OCI-LY7 (cell line): ENCODE measurements at regions not wholly inside any gene's neighbourhood (a gene's known extent, or its start where the extent isn't known, plus 50 kb on each side); places are given as distances from the start of the nearest gene placed in this dataset.

Experiments
- BruUV-seq: library from RNA; stranded (reverse); fragments of 400-500 nt; replicated peaks from 2 replicates; lab custom pipeline; 2021; lab: Mats Ljungman, UMichigan
- CTCF ChIA-PET: fragments of 300-600 bp; sonication (Branson Sonifier 250); formaldehyde crosslinking; loops from one replicate; lab custom pipeline; 2022; ENCODE audit warnings: antibody characterized with exemption; ENCODE audit not compliant: unreplicated experiment; lab: Charles Lee
- POLR2A ChIA-PET: fragments of 300-600 bp; sonication (Branson Sonifier 250); formaldehyde crosslinking; loops from one replicate; lab custom pipeline; 2022; ENCODE audit warnings: antibody characterized with exemption; lab: Charles Lee
- DNase-seq: peaks from one replicate; pipeline ENCODE4 v3.0.0-alpha.2; 2015; ENCODE audit warnings: low spot score
- H2AFZ ChIP-seq: fragments of 200-600 bp; sonication (generic), shearing (Covaris generic); 2 replicates; pipeline ENCODE4 v1.6.1; 2014; ENCODE audit warnings: mild to moderate bottlenecking, antibody characterized with exemption, low read length, moderate library complexity
- H3K27ac ChIP-seq: fragments of 200-600 bp; sonication (generic); 2 replicates; pipeline ENCODE4 v1.5.1; 2014; ENCODE audit warnings: mixed run types, low read depth, mild to moderate bottlenecking, moderate library complexity, low read length, inconsistent platforms; ENCODE audit not compliant: poor library complexity, severe bottlenecking
- H3K36me3 ChIP-seq: fragments of 200-600 bp; sonication (generic); 2 replicates; pipeline ENCODE4 v1.6.1; 2014; ENCODE audit warnings: mild to moderate bottlenecking, antibody characterized with exemption, low read length, moderate library complexity, mixed read lengths; ENCODE audit not compliant: insufficient read depth
- H3K4me1 ChIP-seq: fragments of 200-600 bp; sonication (generic); 2 replicates; pipeline ENCODE4 v1.5.1; 2014; ENCODE audit warnings: mild to moderate bottlenecking, low read length; ENCODE audit not compliant: insufficient read depth, poor library complexity, severe bottlenecking
- H3K4me2 ChIP-seq: fragments of 200-600 bp; sonication (generic); 2 replicates; pipeline ENCODE4 v1.6.1; 2014; ENCODE audit warnings: mild to moderate bottlenecking, low read length
- H3K4me3 ChIP-seq: fragments of 200-600 bp; sonication (generic); 2 replicates; pipeline ENCODE4 v1.5.1; 2014; ENCODE audit warnings: mild to moderate bottlenecking, low read depth, low read length; ENCODE audit not compliant: poor library complexity, severe bottlenecking
- H3K79me2 ChIP-seq: fragments of 200-600 bp; sonication (generic); 2 replicates; pipeline ENCODE4 v1.6.1; 2016; ENCODE audit warnings: low read depth, mild to moderate bottlenecking, low read length, moderate library complexity, mixed read lengths; ENCODE audit not compliant: insufficient read depth
- H3K9me2 ChIP-seq: fragments of 200-600 bp; sonication (generic); 2 replicates; pipeline ENCODE4 v1.6.1; 2016; ENCODE audit warnings: mild to moderate bottlenecking, low read length, mixed read lengths; ENCODE audit not compliant: insufficient read depth
- H3K9me3 ChIP-seq: fragments of 200-600 bp; sonication (generic); 2 replicates; pipeline ENCODE4 v1.6.1; 2014; ENCODE audit warnings: mild to moderate bottlenecking, mixed run types, low read length, mixed read lengths
- H4K20me1 ChIP-seq: fragments of 200-600 bp; sonication (generic); 2 replicates; pipeline ENCODE4 v1.6.1; 2014; ENCODE audit warnings: mild to moderate bottlenecking, antibody characterized with exemption, low read length, moderate library complexity, mixed read lengths; ENCODE audit not compliant: insufficient read depth
- CTCF ChIP-seq: fragments of 200-600 bp; sonication (generic); conservative IDR thresholded peaks from 2 replicates; pipeline ENCODE4 v1.5.1; 2014; ENCODE audit warnings: mild to moderate bottlenecking, antibody characterized with exemption, low read length, moderate library complexity, mixed read lengths
- EZH2phosphoT487 ChIP-seq: fragments of 200-600 bp; sonication (generic); IDR thresholded peaks from 2 replicates; pipeline ENCODE4 v1.6.1; 2018; ENCODE audit warnings: low read depth, borderline replicate concordance, mild to moderate bottlenecking, mixed run types, antibody characterized with exemption, low read length, moderate library complexity, mixed read lengths
- intact Hi-C: fragments of 100-400 bp; cut with micrococcal nuclease; formaldehyde crosslinking; loops from one replicate; pipeline ENCODE4 v1.10.0; 2022; ENCODE audit not compliant: unreplicated experiment

- no peaks in the 10 kb centered on the region for H3K9me3 ChIP-seq
- intact Hi-C loops = no loop called here
- ChIA-PET POLR2A (interaction anchor here (0.6 kb wide), 4 partner anchors 22 to 372 kb away, joined by 3 read pairs; no protein-coding TSS in a partner anchor), CTCF (no interaction called here)
- DNase-seq = no peak
- H3K4me2 ChIP-seq = no peak overlapping the region
- no peaks in the 10 kb centered on the region for H3K36me3 ChIP-seq
- H4K20me1 ChIP-seq = no peaks in the 10 kb centered on the region
- H3K4me3 ChIP-seq = no peak overlapping the region
- no peak overlapping the region for H3K27ac ChIP-seq
- H2AFZ ChIP-seq = no peak overlapping the region
- no peaks in the 10 kb centered on the region for H3K4me1 ChIP-seq
- no peaks in the 10 kb centered on the region for H3K9me2 ChIP-seq
- TF ChIP-seq CTCF (no peak), EZH2phosphoT487 (no peak)
- BruUV-seq = no TSS peak
- no peaks in the 10 kb centered on the region for H3K79me2 ChIP-seq
Measured at GRCh38 chr4:12787261-12787660, 696.9 kb downstream of the RAB28 start.

GRCh38 chr4:12778706-12779105, 705.4 kb downstream of the RAB28 start:
- Histone ChIP-seq H3K9me2 (no peaks in the 10 kb centered on the region), H4K20me1 (no peaks in the 10 kb centered on the region), H3K36me3 (no peaks in the 10 kb centered on the region), H3K4me2 (no peak overlapping the region), H3K4me3 (no peak overlapping the region), H2AFZ (no peak overlapping the region), H3K9me3 (no peaks in the 10 kb centered on the region), H3K4me1 (no peaks in the 10 kb centered on the region), H3K27ac (no peak overlapping the region), H3K79me2 (no peaks in the 10 kb centered on the region)
- intact Hi-C loops = no loop called here
- no TSS peak for BruUV-seq
- CTCF ChIA-PET = no interaction called here
- POLR2A ChIA-PET = interaction anchor here (0.8 kb wide), 1 partner anchor 22 kb away, joined by 3 read pairs; no protein-coding TSS in a partner anchor
- TF ChIP-seq CTCF (no peak), EZH2phosphoT487 (no peak)
- no peak for DNase-seq

GRCh38 chr4:12778191-12778590, 705.9 kb downstream of the RAB28 start:
- H3K79me2 ChIP-seq = no peaks in the 10 kb centered on the region
- POLR2A ChIA-PET = interaction anchor here (0.8 kb wide), 1 partner anchor 23 kb away, joined by 3 read pairs; no protein-coding TSS in a partner anchor
- TF ChIP-seq EZH2phosphoT487 (no peak), CTCF (no peak)
- no peak for DNase-seq
- no TSS peak for BruUV-seq
- intact Hi-C loops = no loop called here
- H3K9me2 ChIP-seq = no peaks in the 10 kb centered on the region
- no peaks in the 10 kb centered on the region for H3K36me3 ChIP-seq
- CTCF ChIA-PET = no interaction called here
- H3K4me1 ChIP-seq = no peaks in the 10 kb centered on the region
- no peaks in the 10 kb centered on the region for H3K9me3 ChIP-seq
- H3K4me3 ChIP-seq = no peak overlapping the region
- H3K4me2 ChIP-seq = no peak overlapping the region
- no peak overlapping the region for H3K27ac ChIP-seq
- no peak overlapping the region for H2AFZ ChIP-seq
- no peaks in the 10 kb centered on the region for H4K20me1 ChIP-seq
